Adrenal gland (tissue), 9 donors: ENCODE measurements at regions not wholly inside any gene's neighbourhood (a gene's known extent, or its start where the extent isn't known, plus 50 kb on each side); places are given as distances from the start of the nearest gene placed in this dataset.

Source experiments
- DNase-seq, 7 donors: peaks; one replicate each; pipeline ENCODE4 v3.0.0-alpha.2; 2019 to 2020
- H3K27ac ChIP-seq, 5 donors: fragments of 200-600 bp; sonication (generic) in 4 of 5; 1 replicate in 3 of 5; 2 replicates in 2 of 5; pipeline versions ENCODE4 v1.5.1 to v1.8.0; 2016 to 2020; ENCODE audit warnings: mild to moderate bottlenecking in 1 of 5
- H3K27me3 ChIP-seq: fragments of 200-600 bp; 2 replicates; pipeline ENCODE4 v1.8.0; 2021
- H3K36me3 ChIP-seq, 2 donors: fragments of 200-600 bp; replicated peaks in 1 of 2; 1 replicate in 1 of 2; 2 replicates in 1 of 2; pipeline versions ENCODE4 v1.5.1 to v1.8.0; 2018 to 2022
- H3K4me1 ChIP-seq, 2 donors: fragments of 200-600 bp; replicated peaks in 1 of 2; 1 replicate in 1 of 2; 2 replicates in 1 of 2; pipeline versions ENCODE4 v1.5.1 to v1.8.0; 2018 to 2021
- H3K4me3 ChIP-seq, 4 donors: fragments of 200-600 bp; sonication (generic) in 3 of 4; one replicate each; pipeline ENCODE4 v1.5.1; 2016 to 2018
- H3K9me3 ChIP-seq, 3 donors: fragments of 200-600 bp; sonication (generic) in 1 of 3; replicated peaks in 1 of 3; 1 replicate in 2 of 3; 2 replicates in 1 of 3; pipeline versions ENCODE4 v1.5.1 to v1.8.0; 2016 to 2021
- POLR2A ChIP-seq, 2 donors: fragments of 450-650 bp; IDR thresholded peaks; one replicate each; pipeline ENCODE4 v1.6.1; 2017; ENCODE audit warnings: antibody characterized with exemption in 2 of 2, mild to moderate bottlenecking in 2 of 2, moderate library complexity in 1 of 2
- WGBS, 4 donors: extraction: QIAGEN DNeasy Blood & Tissue Kit in 2 of 4; methylation state at CpG; one replicate each; pipeline versions ENCODE4 v1.1.5 to v1.1.7; 2013 to 2017; 5-methylcytosine and 5-hydroxymethylcytosine counted together
- intact Hi-C, 2 donors: fragments of 100-400 bp; cut with DNase I; formaldehyde crosslinking; loops; one replicate each; pipeline versions ENCODE4 v1.14.1 to v1.15.0; 2022 to 2023
- TF ChIP-seq, protein P1 (sequence below), 6 experiments: fragments of 450-650 bp in 4 of 6; fragments of 200-600 bp in 2 of 6; sonication (generic) in 1 of 6; IDR thresholded peaks; 1 replicate in 5 of 6; 2 replicates in 1 of 6; pipeline versions ENCODE4 v1.5.1 to v1.8.0; 2016 to 2021; ENCODE audit warnings: antibody characterized with exemption in 6 of 6, mild to moderate bottlenecking in 2 of 6, moderate library complexity in 1 of 6
- donor health status: healthy with polysubstance abuse.
- donor health status: Bipolar disorder and iron deficiency.
- donor health status: DM: yes; HTN: yes; CAD: no.
- donor health status: DM: no; HTN: no; CAD: no.
- donor health status: DM: no; HTN: no; CAD: no.

DNA sequence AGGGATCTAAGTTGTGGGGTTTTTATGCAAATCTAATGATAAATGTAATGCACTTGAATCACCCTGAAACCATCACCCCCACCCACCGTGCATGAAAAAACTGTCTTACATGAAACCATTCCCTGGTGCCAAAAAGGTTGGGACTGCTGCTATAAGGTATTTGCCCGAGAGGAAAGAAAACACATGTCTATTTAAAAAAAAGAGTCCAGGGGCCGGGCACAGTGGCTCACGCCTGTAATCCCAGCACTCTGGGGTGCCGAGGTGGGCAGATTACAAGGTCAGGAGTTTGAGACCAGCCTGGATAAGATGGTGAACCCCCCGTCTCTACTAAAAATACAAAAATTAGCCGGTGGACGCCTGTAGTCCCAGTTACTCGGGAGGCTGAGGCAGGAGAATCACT lies 1372.8 kb upstream of the CDH2 start:
- DNase-seq: no peak
- 73 to 91% (median 80%) methylated on average over 9 of the region's 9 CpGs for WGBS, 4 donors
- intact Hi-C loops: no loop called here
- Histone ChIP-seq H3K27me3 (no peaks in the 10 kb centered on the region), H3K27ac (no peak overlapping the region), H3K9me3 (no peaks in the 10 kb centered on the region), H3K4me1 (no peaks in the 10 kb centered on the region), H3K4me3 (no peak overlapping the region), H3K36me3 (no peaks in the 10 kb centered on the region)
- no peak for TF ChIP-seq POLR2A (IDR thresholded peaks at IDR 0.05)
- TF ChIP-seq, protein P1, sequence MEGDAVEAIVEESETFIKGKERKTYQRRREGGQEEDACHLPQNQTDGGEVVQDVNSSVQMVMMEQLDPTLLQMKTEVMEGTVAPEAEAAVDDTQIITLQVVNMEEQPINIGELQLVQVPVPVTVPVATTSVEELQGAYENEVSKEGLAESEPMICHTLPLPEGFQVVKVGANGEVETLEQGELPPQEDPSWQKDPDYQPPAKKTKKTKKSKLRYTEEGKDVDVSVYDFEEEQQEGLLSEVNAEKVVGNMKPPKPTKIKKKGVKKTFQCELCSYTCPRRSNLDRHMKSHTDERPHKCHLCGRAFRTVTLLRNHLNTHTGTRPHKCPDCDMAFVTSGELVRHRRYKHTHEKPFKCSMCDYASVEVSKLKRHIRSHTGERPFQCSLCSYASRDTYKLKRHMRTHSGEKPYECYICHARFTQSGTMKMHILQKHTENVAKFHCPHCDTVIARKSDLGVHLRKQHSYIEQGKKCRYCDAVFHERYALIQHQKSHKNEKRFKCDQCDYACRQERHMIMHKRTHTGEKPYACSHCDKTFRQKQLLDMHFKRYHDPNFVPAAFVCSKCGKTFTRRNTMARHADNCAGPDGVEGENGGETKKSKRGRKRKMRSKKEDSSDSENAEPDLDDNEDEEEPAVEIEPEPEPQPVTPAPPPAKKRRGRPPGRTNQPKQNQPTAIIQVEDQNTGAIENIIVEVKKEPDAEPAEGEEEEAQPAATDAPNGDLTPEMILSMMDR (IDR thresholded peaks at IDR 0.05): no peak

DNA sequence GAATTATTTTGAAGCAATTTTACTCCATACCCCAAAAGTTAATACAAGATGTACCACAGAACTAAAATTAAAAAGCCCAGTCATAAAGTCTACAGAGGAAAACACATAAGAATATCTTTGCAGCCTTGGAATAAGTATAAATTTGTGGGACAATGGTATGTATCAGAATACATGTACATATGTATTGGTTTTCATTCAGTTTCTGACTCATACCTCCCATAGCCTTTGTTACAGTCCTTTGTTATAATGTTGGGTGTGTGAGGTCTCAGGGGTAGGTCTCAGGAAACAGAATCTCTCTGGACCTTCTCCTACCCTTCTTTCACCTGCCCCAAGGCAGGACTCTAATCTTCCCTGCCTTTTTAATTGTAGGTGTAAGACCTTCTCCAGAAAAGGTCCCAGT lies 1370.7 kb upstream of the CDH2 start:
- DNase-seq: no peak
- intact Hi-C loops: no loop called here
- no peaks in the 10 kb centered on the region for H3K36me3 ChIP-seq
- H3K4me1 ChIP-seq: no peaks in the 10 kb centered on the region
- no peaks in the 10 kb centered on the region for H3K27me3 ChIP-seq
- no peak for TF ChIP-seq POLR2A (IDR thresholded peaks at IDR 0.05)
- TF ChIP-seq, protein P1 (IDR thresholded peaks at IDR 0.05): no peak
- H3K4me3 ChIP-seq: no peak overlapping the region
- no peaks in the 10 kb centered on the region for H3K9me3 ChIP-seq
- no peak overlapping the region for H3K27ac ChIP-seq

- Histone ChIP-seq H3K4me1 (no peaks in the 10 kb centered on the region), H3K27ac (no peak overlapping the region), H3K9me3 (no peaks in the 10 kb centered on the region), H3K36me3 (no peaks in the 10 kb centered on the region), H3K4me3 (no peak overlapping the region), H3K27me3 (no peaks in the 10 kb centered on the region)
- intact Hi-C loops: no loop called here
- DNase-seq: no peak
- 67 to 84% (median 73%) methylated on average over 2 of the region's 2 CpGs for whole genome bisulfite sequencing, 4 donors
- TF ChIP-seq POLR2A (IDR thresholded peaks at IDR 0.05): no peak
- TF ChIP-seq, protein P1 (IDR thresholded peaks at IDR 0.05): no peak
These were observed 1363.6 kb upstream of the CDH2 start for GRCh38 chr18:29540548-29540947.

DNA sequence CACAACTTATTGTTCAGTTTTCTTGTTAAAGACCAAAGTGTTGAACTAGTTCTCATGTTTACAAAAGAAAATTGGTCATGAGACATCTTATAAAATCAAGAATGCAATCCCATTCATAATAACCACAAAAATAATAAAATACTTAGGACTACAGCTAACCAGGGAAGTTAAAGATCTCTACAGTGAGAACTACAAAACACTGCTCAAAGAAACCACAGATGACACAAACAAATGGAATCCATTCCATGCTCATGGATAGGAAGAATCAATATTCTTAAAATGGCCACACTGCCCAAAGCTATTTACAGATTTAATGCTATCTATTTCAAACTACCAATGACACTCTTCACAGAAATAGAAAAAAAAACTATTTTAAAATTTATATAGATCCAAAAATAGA lies 1354.8 kb upstream of the CDH2 start:
- no peaks in the 10 kb centered on the region for H3K36me3 ChIP-seq
- TF ChIP-seq, protein P1 (IDR thresholded peaks at IDR 0.05): no peak
- no peak for TF ChIP-seq POLR2A (IDR thresholded peaks at IDR 0.05)
- no peaks in the 10 kb centered on the region for H3K9me3 ChIP-seq
- no peak overlapping the region for H3K4me3 ChIP-seq
- intact Hi-C loops: no loop called here
- H3K4me1 ChIP-seq: no peaks in the 10 kb centered on the region
- no peak for DNase-seq
- no peaks in the 10 kb centered on the region for H3K27me3 ChIP-seq
- no peak overlapping the region for H3K27ac ChIP-seq
